GM12892 (cell line): ENCODE measurements at regions not wholly inside any gene's neighbourhood (a gene's known extent, or its start where the extent isn't known, plus 50 kb on each side); places are given as distances from the start of the nearest gene placed in this dataset.

Experiments used
- DNase-seq: peaks from one replicate; pipeline ENCODE4 v3.0.0; 2011; ENCODE audit not compliant: insufficient read length
- FAIRE-seq: peaks from 2 replicates; lab custom pipeline; 2011; peaks lifted over from hg19 to GRCh38; lab: Jason Lieb, UNC
- POLR2A ChIP-seq: IDR thresholded peaks from 2 replicates; pipeline ENCODE4 v1.6.1; 2011; ENCODE audit warnings: low read depth, low read length, control low read depth
- POLR2AphosphoS5 ChIP-seq: IDR thresholded peaks from 2 replicates; pipeline ENCODE4 v1.6.1; 2011; ENCODE audit warnings: low read depth, low read length, control low read depth
- TAF1 ChIP-seq: IDR thresholded peaks from 2 replicates; pipeline ENCODE4 v1.6.1; 2011; ENCODE audit warnings: low read depth, mild to moderate bottlenecking, control low read depth, low read length, borderline replicate concordance

- TF ChIP-seq POLR2AphosphoS5, result no peak
- no peak for DNase-seq
- no peak for FAIRE-seq
Observed at GRCh38 chrX:69110116-69110530, 55.1 kb downstream of the PJA1 start.

- DNase-seq, result no peak
- no peak for TF ChIP-seq TAF1
- no peak for TF ChIP-seq POLR2A
- TF ChIP-seq POLR2AphosphoS5, result no peak
- no peak for FAIRE-seq
Observed at GRCh38 chrX:69109706-69110105, 55.5 kb downstream of the PJA1 start.

- TF ChIP-seq TAF1 (no peak), POLR2A (no peak), POLR2AphosphoS5 (no peak)
- DNase-seq (no peak), FAIRE-seq (no peak)
Observed at GRCh38 chrX:69109036-69109663, 56.1 kb downstream of the PJA1 start.

- TF ChIP-seq POLR2AphosphoS5, result no peak
- no peak for TF ChIP-seq TAF1
- no peak for TF ChIP-seq POLR2A
- no peak for FAIRE-seq
- no peak for DNase-seq
Observed at GRCh38 chrX:69107747-69108401, 57.4 kb downstream of the PJA1 start.

- no peak for TF ChIP-seq POLR2AphosphoS5
- no peak for TF ChIP-seq POLR2A
- no peak for TF ChIP-seq TAF1
- FAIRE-seq (no peak), DNase-seq (no peak)
Observed at GRCh38 chrX:69107231-69107739, 58.0 kb downstream of the PJA1 start.

GRCh38 chrX:69104756-69105434, 60.4 kb downstream of the PJA1 start:
- FAIRE-seq (no peak), DNase-seq (no peak)
- TF ChIP-seq TAF1 (no peak), POLR2AphosphoS5 (no peak), POLR2A (no peak)

GRCh38 chrX:69103539-69103938, 61.7 kb downstream of the PJA1 start:
- no peak for DNase-seq
- TF ChIP-seq TAF1 (no peak), POLR2A (no peak), POLR2AphosphoS5 (no peak)
- no peak for FAIRE-seq

- FAIRE-seq, result no peak
- TF ChIP-seq POLR2A (no peak), POLR2AphosphoS5 (no peak), TAF1 (no peak)
- no peak for DNase-seq
Observed at GRCh38 chrX:69102612-69103194, 62.5 kb downstream of the PJA1 start.

GRCh38 chrX:69101683-69102251, 63.5 kb downstream of the PJA1 start:
- DNase-seq (no peak), FAIRE-seq (no peak)
- no peak for TF ChIP-seq POLR2A
- no peak for TF ChIP-seq TAF1
- TF ChIP-seq POLR2AphosphoS5, result no peak

GRCh38 chrX:69100478-69100877, 64.8 kb downstream of the PJA1 start:
- DNase-seq, result no peak
- TF ChIP-seq TAF1 (no peak), POLR2AphosphoS5 (no peak), POLR2A (no peak)
- no peak for FAIRE-seq

GRCh38 chrX:69097451-69098236, 67.6 kb downstream of the PJA1 start:
- DNase-seq, result no peak
- TF ChIP-seq POLR2AphosphoS5, result no peak
- no peak for TF ChIP-seq TAF1
- TF ChIP-seq POLR2A, result no peak
- FAIRE-seq, result no peak
